ENCODE measurements at regions not wholly inside any gene's neighbourhood (a gene's known extent, or its start where the extent isn't known, plus 50 kb on each side); places are given as distances from the start of the nearest gene placed in this dataset.

- no peak for TF ChIP-seq STAG1 (CRISPR knock-in tag; IDR thresholded peaks at IDR 0.05; ENCODE audit: borderline replicate concordance)
- TF ChIP-seq ZKSCAN3 (CRISPR knock-in tag; IDR thresholded peaks at IDR 0.05): no peak
- TF ChIP-seq MIER1 (IDR thresholded peaks at IDR 0.05; ENCODE audit: low read depth): no peak
- no peak for TF ChIP-seq NFXL1 (CRISPR knock-in tag; IDR thresholded peaks at IDR 0.05)
- TF ChIP-seq ZEB2 (IDR thresholded peaks at IDR 0.05): 0 out of 2 replicates have a peak, but pooled peaks have one; percentile 0
- TF ChIP-seq KLF13 (tag; IDR thresholded peaks at IDR 0.05; ENCODE audit: borderline replicate concordance, low read depth): peak; percentile 55; the same call in 1 of the 2 replicates
- no peak for TF ChIP-seq BRD9 (IDR thresholded peaks at IDR 0.05; ENCODE audit: low read depth, partially characterized antibody)
- no peak for TF ChIP-seq HIVEP1 (CRISPR knock-in tag; IDR thresholded peaks at IDR 0.05)
- TF ChIP-seq ZBTB9 (CRISPR knock-in tag; IDR thresholded peaks at IDR 0.05): 0 out of 2 replicates have a peak, but pooled peaks have one; percentile 50
These were observed 104.0 kb downstream of the FAM53A start (continued) for GRCh38 chr4:1579901-1580691.

All from K562 (cell line).